ENCODE measurements at regions not wholly inside any gene's neighbourhood (a gene's known extent, or its start where the extent isn't known, plus 50 kb on each side); places are given as distances from the start of the nearest gene placed in this dataset.

DNA sequence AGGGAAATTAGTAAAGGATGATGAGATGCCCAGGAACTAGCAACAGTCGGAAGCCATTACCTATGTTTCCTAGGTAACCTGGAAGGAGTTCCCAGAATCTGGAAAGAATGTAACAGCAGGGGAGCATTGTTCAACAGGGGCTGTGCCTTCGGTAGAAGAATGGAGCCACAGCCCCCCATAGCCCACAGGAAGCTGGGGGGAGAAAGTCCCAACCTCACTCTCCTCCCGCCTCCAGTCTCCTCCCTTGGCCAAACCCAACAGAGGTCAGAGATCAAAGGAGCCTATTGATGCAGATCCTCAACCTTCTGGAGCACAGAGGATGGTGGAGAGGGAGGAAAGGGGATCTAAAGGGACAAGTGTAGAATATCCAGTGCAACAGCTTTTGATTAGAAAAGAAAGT lies 131.5 kb upstream of the SLC44A3 start:
- Histone ChIP-seq H2AFZ (no peak overlapping the region), H3K9me3 (ENCODE audit: insufficient read depth, low read depth) (no peaks in the 10 kb centered on the region), H3F3A (ENCODE audit: insufficient read depth, low read depth) (no peaks in the 10 kb centered on the region), H3K27ac (no peak overlapping the region), H3K9me2 (ENCODE audit: insufficient read depth) (no peaks in the 10 kb centered on the region), H3K36me3 (ENCODE audit: low read depth) (peaks cover 5% of the 10 kb centered on the region; the same call in 1 of the 2 replicates), H4K20me1 (ENCODE audit: insufficient read depth) (no peaks in the 10 kb centered on the region), H3K4me3 (no peak overlapping the region), H3K79me2 (ENCODE audit: low read depth) (no peaks in the 10 kb centered on the region), H3K4me2 (no peak overlapping the region), H3K27me3 (ENCODE audit: insufficient read depth, low read depth) (no peaks in the 10 kb centered on the region), H3K4me1 (replicated peaks; ENCODE audit: insufficient read depth) (no peaks in the 10 kb centered on the region)
- ChIA-PET POLR2A (ENCODE audit: unreplicated experiment) (no interaction called here), CTCF (no interaction called here)
- TF ChIP-seq, protein P1, sequence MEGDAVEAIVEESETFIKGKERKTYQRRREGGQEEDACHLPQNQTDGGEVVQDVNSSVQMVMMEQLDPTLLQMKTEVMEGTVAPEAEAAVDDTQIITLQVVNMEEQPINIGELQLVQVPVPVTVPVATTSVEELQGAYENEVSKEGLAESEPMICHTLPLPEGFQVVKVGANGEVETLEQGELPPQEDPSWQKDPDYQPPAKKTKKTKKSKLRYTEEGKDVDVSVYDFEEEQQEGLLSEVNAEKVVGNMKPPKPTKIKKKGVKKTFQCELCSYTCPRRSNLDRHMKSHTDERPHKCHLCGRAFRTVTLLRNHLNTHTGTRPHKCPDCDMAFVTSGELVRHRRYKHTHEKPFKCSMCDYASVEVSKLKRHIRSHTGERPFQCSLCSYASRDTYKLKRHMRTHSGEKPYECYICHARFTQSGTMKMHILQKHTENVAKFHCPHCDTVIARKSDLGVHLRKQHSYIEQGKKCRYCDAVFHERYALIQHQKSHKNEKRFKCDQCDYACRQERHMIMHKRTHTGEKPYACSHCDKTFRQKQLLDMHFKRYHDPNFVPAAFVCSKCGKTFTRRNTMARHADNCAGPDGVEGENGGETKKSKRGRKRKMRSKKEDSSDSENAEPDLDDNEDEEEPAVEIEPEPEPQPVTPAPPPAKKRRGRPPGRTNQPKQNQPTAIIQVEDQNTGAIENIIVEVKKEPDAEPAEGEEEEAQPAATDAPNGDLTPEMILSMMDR (conservative IDR thresholded peaks at IDR 0.05), result no peak
- no peak for TF ChIP-seq EZH2 (IDR thresholded peaks at IDR 0.05; ENCODE audit: low read depth)
- intact Hi-C loops (cut with micrococcal nuclease; ENCODE audit: unreplicated experiment), result no loop called here
- no TSS peak for BruUV-seq (replicated peaks)
- DNase-seq, result no peak

GRCh38 chr1:94686882-94687281 lies 133.3 kb upstream of the SLC44A3 start:
- Histone ChIP-seq H3K4me1 (replicated peaks; ENCODE audit: insufficient read depth) (no peaks in the 10 kb centered on the region), H3K79me2 (ENCODE audit: low read depth) (no peaks in the 10 kb centered on the region), H3K27ac (no peak overlapping the region), H3K4me2 (no peak overlapping the region), H3K4me3 (no peak overlapping the region), H3K9me3 (ENCODE audit: insufficient read depth, low read depth) (no peaks in the 10 kb centered on the region; the same call in 1 of the 2 replicates), H3K36me3 (ENCODE audit: low read depth) (no peaks in the 10 kb centered on the region), H2AFZ (no peak overlapping the region), H3K27me3 (ENCODE audit: insufficient read depth, low read depth) (no peaks in the 10 kb centered on the region), H4K20me1 (ENCODE audit: insufficient read depth) (no peaks in the 10 kb centered on the region), H3F3A (ENCODE audit: insufficient read depth, low read depth) (no peaks in the 10 kb centered on the region), H3K9me2 (ENCODE audit: insufficient read depth) (no peaks in the 10 kb centered on the region)
- TF ChIP-seq, protein P1 (conservative IDR thresholded peaks at IDR 0.05), result no peak
- TF ChIP-seq EZH2 (IDR thresholded peaks at IDR 0.05; ENCODE audit: low read depth), result no peak
- intact Hi-C loops (cut with micrococcal nuclease; ENCODE audit: unreplicated experiment), result no loop called here
- BruUV-seq (replicated peaks), result no TSS peak
- CTCF ChIA-PET, result no interaction called here
- DNase-seq, result no peak
- POLR2A ChIA-PET (ENCODE audit: unreplicated experiment), result no interaction called here

DNA sequence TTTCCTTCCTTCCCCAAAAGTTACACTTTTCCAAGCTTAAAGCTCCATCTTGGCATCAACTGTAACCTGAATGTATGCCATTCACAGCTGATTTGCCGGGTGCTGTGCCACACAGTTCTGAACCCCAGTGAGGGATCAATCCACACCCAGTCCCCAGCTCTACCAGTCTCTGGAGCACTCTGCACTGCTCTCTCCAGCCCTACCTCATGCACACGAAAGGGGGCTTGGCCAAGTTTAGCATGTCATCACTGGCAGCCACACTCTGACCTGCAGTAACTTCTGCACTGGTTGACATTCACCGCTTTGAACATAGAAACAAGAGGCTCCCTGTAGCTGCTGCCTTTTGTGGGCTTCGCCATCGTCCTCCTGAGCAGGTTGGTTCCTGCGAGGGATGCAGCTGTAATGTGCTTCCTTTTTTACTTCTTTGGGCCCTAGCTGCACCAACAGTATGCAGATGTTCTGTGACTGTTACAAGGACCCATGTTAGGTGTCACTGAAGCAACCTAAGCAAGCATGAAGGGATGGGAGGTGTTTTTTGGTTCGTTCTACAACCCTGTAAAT lies 135.4 kb upstream of the SLC44A3 start:
- Histone ChIP-seq H3K4me3 (no peak overlapping the region), H3K27me3 (ENCODE audit: insufficient read depth, low read depth) (no peaks in the 10 kb centered on the region), H3K27ac (no peak overlapping the region), H3F3A (ENCODE audit: insufficient read depth, low read depth) (no peaks in the 10 kb centered on the region), H3K4me2 (no peak overlapping the region), H3K9me2 (ENCODE audit: insufficient read depth) (no peaks in the 10 kb centered on the region), H3K9me3 (ENCODE audit: insufficient read depth, low read depth) (no peaks in the 10 kb centered on the region; the same call in 1 of the 2 replicates), H3K4me1 (replicated peaks; ENCODE audit: insufficient read depth) (no peaks in the 10 kb centered on the region), H3K79me2 (ENCODE audit: low read depth) (no peaks in the 10 kb centered on the region), H2AFZ (no peak overlapping the region), H3K36me3 (ENCODE audit: low read depth) (no peaks in the 10 kb centered on the region), H4K20me1 (ENCODE audit: insufficient read depth) (no peaks in the 10 kb centered on the region)
- no peak for DNase-seq
- intact Hi-C loops (cut with micrococcal nuclease; ENCODE audit: unreplicated experiment), result no loop called here
- TF ChIP-seq, protein P1 (conservative IDR thresholded peaks at IDR 0.05), result no peak
- no peak for TF ChIP-seq EZH2 (IDR thresholded peaks at IDR 0.05; ENCODE audit: low read depth)
- POLR2A ChIA-PET (ENCODE audit: unreplicated experiment), result no interaction called here
- BruUV-seq (replicated peaks), result no TSS peak
- CTCF ChIA-PET, result no interaction called here

All from PC-9 (cell line).